ENCODE measurements at regions not wholly inside any gene's neighbourhood (a gene's known extent, or its start where the extent isn't known, plus 50 kb on each side); places are given as distances from the start of the nearest gene placed in this dataset.

GRCh38 chr3:86654806-86655460, 336.0 kb downstream of the VGLL3 start:
- H3K4me3 ChIP-seq (ENCODE audit: low read depth in 1 of 3, low read length in 3 of 3) = no peak overlapping the region
- 73% methylated on average over 6 of the region's 6 CpGs for WGBS
- TF ChIP-seq MAX (IDR thresholded peaks at IDR 0.05) (no peak), GABPA (IDR thresholded peaks at IDR 0.05 in 1 of 2, conservative IDR thresholded peaks at IDR 0.05 in 1 of 2) (no peak), JUND (IDR thresholded peaks at IDR 0.05) (no peak), REST (IDR thresholded peaks at IDR 0.05) (no peak), RAD21 (IDR thresholded peaks at IDR 0.05) (no peak), TAF1 (conservative IDR thresholded peaks at IDR 0.05) (no peak), FOXA2 (IDR thresholded peaks at IDR 0.05) (no peak), RXRA (IDR thresholded peaks at IDR 0.05) (no peak), HNF4G (IDR thresholded peaks at IDR 0.05) (no peak), HNF4A (conservative IDR thresholded peaks at IDR 0.05) (no peak)
- no peaks in the 10 kb centered on the region for H3K4me1 ChIP-seq (ENCODE audit: control insufficient read depth in 4 of 4, insufficient read depth in 4 of 4, low read length in 3 of 4)
- no peak overlapping the region for H3K27ac ChIP-seq (ENCODE audit: low read depth in 1 of 2, low read length in 2 of 2)
- no peaks in the 10 kb centered on the region for H3K9me3 ChIP-seq (ENCODE audit: control insufficient read depth in 4 of 4, low read length in 3 of 4)
- H3K36me3 ChIP-seq (ENCODE audit: control insufficient read depth in 4 of 4, insufficient read depth in 3 of 4, low read depth in 1 of 4, low read length in 3 of 4) = no peaks in the 10 kb centered on the region
- H3K27me3 ChIP-seq (ENCODE audit: control insufficient read depth in 4 of 4, insufficient read depth in 4 of 4, low read length in 3 of 4) = peaks cover 0 to 4% (median 0%) of the 10 kb centered on the region in 4 donors
- H3K9ac ChIP-seq (ENCODE audit: low read depth in 1 of 2, low read length in 2 of 2) = no peak overlapping the region
- DNase-seq (ENCODE audit: low spot score) = no peak

GRCh38 chr3:86653661-86654205, 337.2 kb downstream of the VGLL3 start:
- TF ChIP-seq HNF4G (IDR thresholded peaks at IDR 0.05) (no peak), HNF4A (conservative IDR thresholded peaks at IDR 0.05) (no peak), TAF1 (conservative IDR thresholded peaks at IDR 0.05) (no peak), GABPA (IDR thresholded peaks at IDR 0.05 in 1 of 2, conservative IDR thresholded peaks at IDR 0.05 in 1 of 2) (no peak), SP1 (IDR thresholded peaks at IDR 0.05) (no peak), NR2F2 (IDR thresholded peaks at IDR 0.05) (no peak), RXRA (IDR thresholded peaks at IDR 0.05) (no peak), JUND (IDR thresholded peaks at IDR 0.05) (no peak), FOXA1 (IDR thresholded peaks at IDR 0.05) (no peak), YY1 (IDR thresholded peaks at IDR 0.05) (no peak), EGR1 (IDR thresholded peaks at IDR 0.05; ENCODE audit: low read depth in 2 of 2) (no peak), FOXA2 (IDR thresholded peaks at IDR 0.05) (no peak), RAD21 (IDR thresholded peaks at IDR 0.05) (no peak), MAX (IDR thresholded peaks at IDR 0.05) (no peak), REST (IDR thresholded peaks at IDR 0.05) (no peak)
- 51% methylated on average over 6 of the region's 6 CpGs for WGBS
- no peak for DNase-seq (ENCODE audit: low spot score)

More at GRCh38 chr3:86653661-86654205, 337.2 kb downstream of the VGLL3 start:
- Histone ChIP-seq H3K27me3 (ENCODE audit: control insufficient read depth in 4 of 4, insufficient read depth in 4 of 4, low read length in 3 of 4) (peaks cover 0 to 4% (median 0%) of the 10 kb centered on the region in 4 donors), H3K4me3 (ENCODE audit: low read depth in 1 of 3, low read length in 3 of 3) (no peak overlapping the region), H3K4me1 (ENCODE audit: control insufficient read depth in 4 of 4, insufficient read depth in 4 of 4, low read length in 3 of 4) (no peaks in the 10 kb centered on the region), H3K9me3 (ENCODE audit: control insufficient read depth in 4 of 4, low read length in 3 of 4) (no peaks in the 10 kb centered on the region), H3K9ac (ENCODE audit: low read depth in 1 of 2, low read length in 2 of 2) (no peak overlapping the region), H3K36me3 (ENCODE audit: control insufficient read depth in 4 of 4, insufficient read depth in 3 of 4, low read depth in 1 of 4, low read length in 3 of 4) (no peaks in the 10 kb centered on the region), H3K27ac (ENCODE audit: low read depth in 1 of 2, low read length in 2 of 2) (no peak overlapping the region)
